Stimulated activated naive CD4-positive, alpha-beta T cell (primary cell): ENCODE measurements at regions not wholly inside any gene's neighbourhood (a gene's known extent, or its start where the extent isn't known, plus 50 kb on each side); places are given as distances from the start of the nearest gene placed in this dataset.

Source experiments
- DNase-seq, 6 experiments: peaks; one replicate each; lab custom pipeline; 2025; lab: John Stamatoyannopoulos, UW

DNA sequence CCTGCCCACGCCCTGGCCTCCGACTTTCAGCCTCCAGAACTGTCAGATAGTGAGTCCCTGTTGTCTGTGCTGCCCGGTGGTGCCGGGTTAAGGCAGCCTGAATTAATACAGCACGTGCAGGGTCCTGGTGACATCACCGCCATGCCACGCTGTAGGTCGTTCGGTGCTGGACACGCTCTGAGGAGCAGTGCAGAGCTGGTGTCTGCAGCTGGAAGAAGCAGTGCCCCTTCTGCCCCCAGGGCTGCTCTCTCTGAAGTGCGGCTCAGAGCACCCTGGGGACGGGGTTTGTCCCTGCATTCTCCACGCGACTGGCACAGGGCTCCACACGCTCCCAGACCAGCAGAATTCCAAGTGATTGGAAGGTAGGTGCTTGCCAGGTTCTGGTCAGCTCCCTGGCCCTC is 831.5 kb downstream of the TBC1D22A start:
- DNase-seq, result no peak

DNA sequence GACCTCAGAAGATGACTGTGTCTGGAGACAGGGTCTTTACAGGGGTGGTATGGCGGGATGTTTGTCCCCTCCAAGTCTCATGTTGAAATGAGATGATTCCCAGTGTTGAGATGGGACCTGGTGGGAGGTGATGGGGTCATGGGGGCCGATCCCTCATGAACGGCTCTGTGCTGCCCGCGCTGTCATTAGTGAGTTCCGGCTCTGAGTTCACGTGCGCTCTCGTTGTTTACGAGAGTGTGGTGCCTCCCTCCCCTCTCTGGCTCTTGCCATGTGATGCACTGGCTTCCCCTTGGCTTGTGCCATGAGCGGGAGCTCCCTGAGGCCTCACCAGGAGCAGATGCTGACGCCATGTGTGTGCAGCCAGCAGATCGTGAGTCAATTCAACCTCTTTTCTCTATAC is 830.8 kb downstream of the TBC1D22A start:
- DNase-seq, result no peak

DNA sequence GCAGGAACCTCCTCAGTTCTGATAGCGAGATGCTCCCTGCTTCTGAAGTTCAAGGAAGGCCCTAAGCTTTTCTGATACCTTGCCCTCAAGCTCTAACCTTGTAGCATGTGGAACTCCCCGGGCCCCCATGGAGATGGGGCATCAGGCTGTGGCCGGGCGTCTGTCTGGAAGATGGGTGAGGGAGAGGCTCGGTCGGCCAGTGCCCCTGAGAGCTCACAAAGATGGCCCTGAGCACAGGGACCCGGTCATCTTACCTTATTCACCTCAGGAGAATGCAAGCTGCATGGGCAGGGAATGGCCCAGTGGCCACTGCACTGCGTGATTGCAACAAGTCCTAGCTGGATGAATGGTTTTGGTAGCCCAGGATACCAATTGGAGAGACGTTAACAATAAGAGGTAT is 830.3 kb downstream of the TBC1D22A start:
- no peak for DNase-seq

DNA sequence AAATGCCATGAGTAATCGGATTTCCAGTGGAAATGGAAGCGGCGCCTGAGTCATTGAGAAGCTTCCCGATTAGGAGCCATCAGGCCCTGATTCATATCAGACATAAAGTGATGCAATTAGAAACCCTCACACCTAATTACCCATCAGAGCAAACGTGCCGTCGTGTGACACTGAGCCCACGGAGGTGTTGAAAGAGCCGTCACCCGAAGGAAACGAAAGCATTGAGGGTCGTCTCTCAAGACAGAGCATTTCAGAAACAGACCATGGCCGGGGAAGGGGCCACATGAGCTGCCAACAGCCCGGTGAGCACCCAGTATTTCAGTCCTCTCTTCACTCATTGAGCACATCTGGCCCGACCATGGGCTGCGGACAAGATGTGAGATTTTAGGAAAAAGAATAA is 829.3 kb downstream of the TBC1D22A start:
- no peak for DNase-seq

DNA sequence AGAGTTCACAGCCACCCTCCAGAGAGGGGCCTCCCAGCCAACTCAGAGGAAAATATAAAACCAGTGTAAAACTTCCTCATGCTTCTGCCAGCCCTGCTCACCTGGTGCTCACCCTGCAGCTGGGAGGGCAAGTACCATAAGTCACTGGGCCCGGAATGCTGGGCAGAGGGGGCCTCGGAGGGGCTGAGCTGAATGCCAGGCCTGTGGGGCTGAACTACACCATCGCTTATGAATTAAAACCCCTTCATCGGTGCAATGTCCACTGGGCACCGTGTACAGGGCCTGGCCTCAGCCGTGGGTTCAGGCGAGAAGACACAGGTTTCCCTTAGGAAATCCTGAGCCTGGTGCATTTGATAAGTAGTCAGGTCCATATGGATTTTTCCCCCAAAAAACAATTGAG is 828.6 kb downstream of the TBC1D22A start:
- DNase-seq, result no peak

DNA sequence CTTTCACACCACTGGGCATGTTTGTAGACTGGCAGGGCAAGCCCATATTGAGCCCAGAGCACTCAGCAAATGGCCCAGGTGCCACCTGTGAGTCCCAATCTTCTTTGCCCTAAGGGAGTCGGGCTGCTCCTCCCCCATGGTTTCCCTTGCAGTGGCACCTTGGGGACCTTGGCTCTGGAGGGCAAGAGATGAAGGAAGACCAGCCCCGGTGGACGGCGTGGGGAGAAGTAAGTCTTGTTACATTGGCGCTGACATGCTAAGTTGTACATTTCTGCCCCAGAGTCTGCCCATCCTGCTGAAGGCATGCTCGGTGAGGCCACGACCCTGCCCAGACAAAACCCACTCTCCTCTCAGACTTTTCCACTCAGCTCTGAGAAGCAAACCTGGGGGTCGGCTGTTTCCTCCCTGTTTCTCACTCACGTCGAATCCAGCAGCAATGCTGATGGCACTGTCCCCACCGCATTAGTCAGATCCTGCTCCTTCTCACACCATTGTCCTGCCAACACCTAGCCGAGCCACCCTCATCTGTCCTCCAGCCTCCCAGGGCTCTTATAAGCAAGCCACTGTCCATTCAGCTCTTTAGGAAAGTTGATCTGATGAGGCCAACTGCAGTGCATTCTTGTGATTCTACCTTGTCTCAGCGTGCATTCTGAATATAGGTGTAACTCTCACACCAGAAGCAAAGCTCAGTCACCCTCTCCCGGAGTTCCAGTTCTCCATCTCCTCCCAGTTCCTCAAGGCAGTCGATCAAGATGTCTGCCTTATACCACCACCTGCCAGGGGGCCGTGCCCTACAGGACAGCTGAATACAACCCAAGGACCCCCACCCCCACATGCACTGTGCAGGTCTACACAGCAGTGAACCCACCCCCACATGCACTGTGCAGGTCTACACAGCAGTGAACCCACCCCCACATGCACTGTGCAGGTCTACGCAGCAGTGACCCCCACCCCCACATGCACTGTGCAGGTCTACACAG is 827.1 kb downstream of the TBC1D22A start:
- no peak for DNase-seq

DNA sequence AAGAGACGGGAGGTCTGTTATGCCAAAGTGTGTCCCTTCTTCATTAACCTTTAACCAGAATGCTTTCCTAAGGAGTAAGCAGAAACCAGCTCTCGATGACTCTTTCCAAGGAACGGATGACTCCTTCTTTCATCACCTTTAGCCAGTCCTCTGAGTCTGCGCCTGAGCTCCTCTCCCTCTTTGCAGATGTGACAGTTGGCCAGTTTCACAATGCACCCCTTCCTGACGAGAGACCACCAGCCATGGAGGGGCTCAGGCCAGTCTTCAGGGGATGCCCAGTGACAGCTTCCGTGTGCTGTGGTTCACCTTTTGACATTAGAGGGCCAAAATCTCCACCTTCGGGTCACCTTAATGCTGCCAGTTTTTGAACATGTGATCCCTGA is 826.1 kb downstream of the TBC1D22A start:
- no peak for DNase-seq

DNA sequence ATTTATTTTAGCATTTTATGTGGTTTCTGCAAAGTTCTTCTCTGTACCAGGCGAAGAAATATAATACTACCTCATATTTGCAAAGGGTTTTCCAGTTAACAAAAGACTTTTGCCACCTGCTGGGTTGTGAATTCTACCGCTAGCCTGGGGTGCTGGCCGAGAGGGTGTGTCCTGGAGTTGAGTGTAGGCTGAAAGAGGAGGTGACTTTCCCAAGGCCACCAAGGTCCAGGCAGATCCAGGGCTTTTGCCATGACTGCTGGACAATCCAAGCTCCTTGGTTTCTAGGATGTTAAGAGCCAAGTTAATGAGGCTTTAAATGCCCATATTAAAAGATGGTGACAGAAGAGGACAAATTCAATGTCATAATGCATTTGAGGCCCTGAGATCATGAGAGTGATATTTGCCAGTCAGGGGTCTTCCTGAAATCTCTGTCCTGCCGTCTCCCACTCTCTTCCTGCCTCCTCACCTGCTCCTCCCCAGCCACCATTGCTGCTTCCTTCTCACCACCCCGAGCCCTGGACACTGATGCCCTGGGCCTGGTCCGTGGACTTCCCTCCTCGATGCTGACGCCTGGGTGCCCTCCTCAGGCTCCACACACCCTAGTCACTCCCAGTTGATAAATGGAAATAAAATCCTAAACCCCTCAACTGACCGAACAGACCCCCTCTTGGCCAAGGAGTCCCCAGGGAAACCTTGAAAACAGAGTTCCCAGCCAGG is 825.6 kb downstream of the TBC1D22A start:
- DNase-seq, result no peak

DNA sequence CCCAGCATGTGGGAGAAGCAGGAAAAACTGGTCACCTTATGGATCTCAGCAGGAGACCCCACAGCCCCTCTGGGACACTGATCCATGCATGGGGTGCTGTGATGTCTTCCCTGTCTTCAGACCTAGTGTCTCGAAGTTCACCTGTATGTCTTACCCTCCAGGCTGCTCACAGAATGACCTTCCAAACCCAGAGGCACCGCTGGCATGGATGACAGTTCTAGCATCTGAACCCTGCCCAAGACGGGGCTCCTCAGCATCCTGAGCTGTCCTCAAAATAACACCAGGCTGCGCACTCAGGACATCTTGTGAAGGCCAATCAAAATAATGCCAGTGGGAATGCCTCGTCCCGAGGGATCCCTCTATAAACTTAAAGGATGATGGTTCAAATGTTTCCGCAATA is 824.9 kb downstream of the TBC1D22A start:
- DNase-seq, result no peak

DNA sequence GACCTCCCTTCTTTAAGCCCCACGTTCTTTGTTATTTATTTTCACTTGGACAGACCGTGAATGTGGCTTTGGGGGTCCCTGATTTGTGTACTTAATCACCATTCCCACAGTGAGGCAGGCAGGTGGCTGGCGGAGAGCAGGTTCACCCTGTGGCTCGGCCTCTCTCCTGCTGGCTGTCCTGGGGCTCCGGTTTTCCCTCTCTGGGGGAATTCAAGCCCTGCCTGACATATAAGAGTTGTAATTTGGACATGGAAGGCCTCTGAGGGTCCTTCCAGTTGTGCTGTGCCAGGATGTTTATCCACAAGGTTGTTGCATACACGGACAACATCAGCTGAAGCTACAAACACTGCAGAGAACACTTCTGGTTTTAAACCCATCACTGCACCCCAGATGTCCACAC is 824.5 kb downstream of the TBC1D22A start:
- no peak for DNase-seq

DNA sequence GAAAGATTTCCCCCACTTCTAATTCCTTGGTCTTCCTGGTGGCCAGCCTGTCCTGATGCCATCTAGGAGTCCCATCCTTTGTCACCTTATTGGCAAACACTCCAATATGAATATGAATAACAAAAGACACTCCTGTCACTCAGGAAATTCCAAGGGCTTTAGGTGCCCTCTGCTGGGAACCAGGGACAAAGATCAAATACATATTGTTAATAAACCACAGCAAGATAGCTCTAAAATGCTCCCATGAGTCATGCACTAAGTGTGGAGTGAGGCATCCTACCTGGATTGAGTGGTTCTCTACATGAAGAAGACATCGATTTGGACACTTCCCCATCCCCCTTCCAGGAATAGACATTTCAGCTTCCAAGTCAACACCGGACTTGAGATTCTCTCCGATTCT is 823.6 kb downstream of the TBC1D22A start:
- no peak for DNase-seq

DNA sequence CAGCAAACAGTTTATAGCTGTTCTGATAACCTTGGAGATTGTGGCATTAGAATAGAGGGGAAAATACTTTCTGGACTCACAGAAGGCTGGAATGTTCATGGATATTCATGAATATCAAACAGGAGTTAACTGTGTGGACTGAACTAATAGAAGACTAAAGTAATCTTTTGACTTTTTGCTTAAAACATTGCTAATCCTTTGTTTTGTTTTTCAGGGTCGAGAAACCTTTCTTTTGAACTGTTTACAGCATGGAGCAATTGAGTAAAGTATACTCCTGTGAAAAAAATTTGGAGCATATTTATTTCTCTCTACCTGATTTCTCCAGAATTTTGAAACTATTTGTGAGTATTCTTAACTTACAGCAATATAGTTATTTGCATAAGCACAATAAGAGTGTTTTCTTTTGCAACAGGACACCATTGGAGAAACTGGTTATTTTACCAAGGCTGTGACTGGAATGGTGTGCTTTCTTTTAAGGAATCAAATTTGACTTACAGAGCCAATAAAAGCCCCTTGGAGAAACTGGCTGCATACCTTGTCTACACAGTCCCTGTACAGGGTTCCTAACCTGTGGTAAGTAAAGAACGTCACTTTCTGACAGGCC is 821.6 kb downstream of the TBC1D22A start:
- DNase-seq, result no peak

DNA sequence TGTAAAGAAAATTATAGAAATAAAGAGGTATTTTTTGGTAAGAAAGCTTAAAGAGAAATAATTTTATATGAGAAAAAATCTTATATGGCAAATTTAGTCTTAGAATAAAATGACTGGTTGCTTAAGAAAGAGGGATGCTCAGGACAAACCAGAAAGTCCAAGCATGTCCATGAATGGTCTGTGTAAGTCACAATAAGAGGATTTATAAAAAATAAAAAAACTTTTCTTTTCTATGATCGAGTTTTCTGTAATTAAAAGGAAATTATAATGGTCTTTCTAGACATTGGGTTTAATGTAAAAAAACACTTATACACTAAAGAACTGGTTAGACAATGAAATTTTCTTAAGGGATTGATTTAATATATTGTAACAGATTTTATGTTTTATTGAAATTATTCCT is 819.6 kb downstream of the TBC1D22A start:
- no peak for DNase-seq

DNA sequence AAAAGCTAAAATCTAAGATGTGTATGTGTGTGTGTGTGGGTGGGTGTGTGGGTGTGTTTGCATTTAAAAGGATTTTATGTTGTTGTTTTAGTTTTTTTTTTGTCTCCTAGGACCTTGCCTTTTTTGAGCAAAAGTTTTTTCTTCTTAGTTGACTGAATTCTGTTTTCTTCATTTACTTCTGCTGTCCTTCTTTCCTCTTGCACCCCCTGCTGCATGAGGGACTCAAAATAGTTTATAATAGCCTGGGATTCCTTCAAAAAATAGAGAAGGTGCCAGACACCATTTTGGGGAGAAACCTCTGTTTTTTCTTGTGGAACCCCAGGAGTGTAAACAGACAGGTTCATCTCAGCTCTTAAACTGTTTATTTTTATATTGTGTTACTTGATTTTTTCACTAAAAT is 817.7 kb downstream of the TBC1D22A start:
- no peak for DNase-seq

DNA sequence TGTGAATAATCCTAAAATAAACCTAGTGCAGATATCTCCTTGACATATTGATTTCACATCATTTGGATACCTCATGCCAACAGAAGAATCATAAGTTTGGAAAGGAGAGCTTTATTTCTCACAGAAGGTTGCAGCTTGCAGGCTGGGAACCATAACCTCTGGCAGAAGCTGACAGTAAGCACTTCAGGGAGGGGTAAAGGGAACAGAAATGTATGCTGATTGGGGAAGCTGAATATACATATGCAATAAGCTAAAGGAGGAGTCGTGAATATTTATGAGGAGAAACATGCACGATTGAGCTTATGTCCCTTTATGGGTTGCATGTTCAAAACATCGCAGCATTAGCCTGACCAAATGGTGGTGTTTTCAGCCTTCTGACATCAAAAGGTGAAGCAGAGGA is 814.5 kb downstream of the TBC1D22A start:
- no peak for DNase-seq

DNA sequence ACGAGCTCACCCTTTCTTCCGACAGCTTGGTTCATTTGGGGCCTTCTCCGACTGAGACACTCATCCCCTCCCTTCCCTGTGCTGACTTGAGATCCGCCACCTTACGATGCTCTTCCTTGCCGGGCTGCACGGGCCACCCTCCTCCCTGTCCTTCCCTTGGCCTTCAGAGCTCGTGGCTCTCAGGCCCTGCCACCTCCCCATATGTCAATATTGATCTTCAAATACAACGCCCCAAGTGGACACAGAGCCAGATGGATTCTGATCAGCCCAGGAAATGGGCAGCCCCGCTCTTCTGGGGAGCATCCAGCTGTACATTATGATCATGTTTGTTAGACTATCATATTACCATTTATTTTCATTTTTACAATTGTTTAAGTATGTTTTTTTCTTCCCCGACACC is 812.8 kb downstream of the TBC1D22A start:
- DNase-seq, result no peak

DNA sequence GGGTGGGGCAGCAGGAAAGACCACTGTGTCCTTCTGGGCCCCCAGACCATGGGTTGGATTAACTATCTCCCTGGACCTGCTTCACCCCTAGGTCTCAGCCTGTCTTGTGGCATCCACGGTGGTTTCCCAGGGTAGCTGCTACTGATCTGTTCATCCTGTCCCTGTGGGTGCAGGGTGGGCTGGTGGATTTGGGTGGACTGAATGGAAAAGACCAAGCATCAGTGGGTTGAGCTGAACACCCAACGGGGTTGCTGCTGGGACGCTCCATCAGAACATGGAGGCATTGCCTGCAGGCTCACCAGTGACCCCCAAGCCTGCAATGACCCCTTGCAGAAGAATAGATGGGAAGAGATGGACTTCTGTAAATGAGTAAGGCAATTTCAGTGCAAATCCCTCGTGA is 812.1 kb downstream of the TBC1D22A start:
- no peak for DNase-seq

DNA sequence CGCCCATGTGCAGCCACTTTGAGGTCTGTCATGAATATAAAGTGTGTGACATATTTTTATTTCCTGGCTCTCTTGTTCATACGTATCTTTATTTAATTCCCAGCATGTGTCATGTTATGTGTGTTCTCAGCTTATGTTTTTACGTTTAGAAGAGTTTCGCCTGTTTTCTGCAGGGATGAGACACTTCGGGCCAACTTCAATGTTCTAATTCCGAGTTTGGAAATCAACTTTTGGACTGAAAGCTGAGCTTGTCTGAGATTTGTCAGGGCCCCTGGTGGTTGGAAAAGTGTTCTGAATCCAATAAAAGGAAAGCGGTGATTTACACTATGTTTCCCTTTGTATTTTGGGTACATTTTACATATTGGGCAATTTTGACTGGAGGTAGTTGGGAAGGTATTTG is 810.7 kb downstream of the TBC1D22A start:
- no peak for DNase-seq

DNA sequence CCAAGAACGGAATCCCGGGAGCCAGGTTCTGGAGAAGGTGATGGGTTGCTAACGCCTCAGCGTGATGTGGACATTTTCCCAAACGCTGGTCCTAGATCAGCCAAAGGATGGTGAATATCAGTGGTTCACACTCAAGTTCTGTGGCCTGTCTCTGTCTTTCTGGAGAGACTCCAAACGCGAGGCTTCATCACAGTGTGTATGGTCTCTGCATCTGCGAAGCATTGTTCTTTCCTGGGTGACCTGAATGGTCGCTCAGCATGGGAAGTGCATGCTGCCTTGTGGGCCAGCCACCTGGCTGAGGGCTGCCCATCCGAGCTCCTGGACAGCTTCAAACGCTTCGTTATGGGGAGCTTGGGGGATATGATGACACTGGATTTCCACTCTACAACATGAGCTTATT is 810.0 kb downstream of the TBC1D22A start:
- DNase-seq, result no peak

DNA sequence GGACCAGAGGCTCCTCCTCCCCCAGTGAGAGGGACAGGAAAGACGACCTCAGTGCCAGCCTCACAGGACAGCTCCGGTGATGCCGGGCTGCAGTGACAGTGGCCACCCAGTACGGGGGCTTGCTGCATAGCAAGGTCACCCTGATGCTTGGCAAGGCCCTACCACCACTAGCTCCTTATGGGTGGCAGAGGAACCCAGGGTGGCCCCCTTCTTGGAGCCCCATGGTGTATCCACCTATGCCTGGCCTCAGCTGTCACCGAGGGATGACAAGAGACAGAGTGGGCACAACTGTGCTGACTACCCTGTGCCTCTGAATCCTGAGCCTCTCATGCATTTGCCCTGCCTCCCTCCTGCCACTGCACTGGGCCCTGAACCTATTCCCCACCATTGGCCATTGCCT is 809.2 kb downstream of the TBC1D22A start:
- DNase-seq, result no peak

DNA sequence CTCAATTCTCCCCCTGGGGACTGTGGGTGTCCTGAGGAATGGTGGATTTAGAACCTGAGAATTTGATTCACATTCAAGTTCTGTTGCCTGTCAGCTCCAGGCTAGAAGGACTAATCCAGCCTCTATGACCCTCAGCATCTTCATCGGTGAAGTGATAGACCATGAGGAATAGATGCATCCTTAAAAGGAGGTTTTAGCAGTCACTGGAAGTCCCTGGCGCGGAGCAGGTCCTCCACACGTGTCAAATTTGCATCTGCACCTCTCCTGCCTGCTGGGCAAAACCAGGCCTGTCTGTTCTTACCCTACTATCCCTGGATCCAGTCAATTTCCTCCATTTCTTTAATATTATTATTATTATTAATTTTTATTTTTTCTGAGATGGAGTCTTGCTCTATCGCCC is 808.4 kb downstream of the TBC1D22A start:
- DNase-seq, result no peak

DNA sequence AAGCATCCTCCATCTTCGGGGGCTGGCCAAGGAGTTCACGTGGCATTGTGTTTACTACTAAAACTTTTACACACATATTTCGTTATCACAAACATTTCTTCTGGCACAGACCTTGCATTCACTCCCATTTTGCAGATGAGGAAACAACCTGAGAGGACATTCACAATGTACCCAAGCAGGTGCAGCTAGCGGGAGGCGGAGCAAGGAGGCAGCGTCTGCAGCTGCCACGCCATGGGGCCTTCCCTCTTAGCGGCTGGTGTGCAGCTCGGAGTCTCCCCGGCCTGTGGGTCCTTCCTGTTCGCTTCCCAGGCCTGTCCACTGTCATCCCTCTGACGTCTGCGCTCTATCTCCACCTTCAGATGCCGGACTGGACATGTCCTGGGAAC is 807.8 kb downstream of the TBC1D22A start:
- DNase-seq, result no peak
